SK-N-SH (cell line): ENCODE measurements at regions not wholly inside any gene's neighbourhood (a gene's known extent, or its start where the extent isn't known, plus 50 kb on each side); places are given as distances from the start of the nearest gene placed in this dataset.

Experiments
- CTCF ChIA-PET: fragments of 300-600, 350-600 bp; formaldehyde crosslinking; extraction: SDS; loops from one replicate; lab custom pipeline; 2021; lab: Yijun Ruan, JAX
- POLR2A ChIA-PET: fragments of 350-600 bp; sonication (Branson Sonifier 250); formaldehyde crosslinking; extraction: SDS; loops from one replicate; lab custom pipeline; 2020; ENCODE audit warnings: antibody characterized with exemption, inconsistent platforms; lab: Yijun Ruan, JAX
- DNase-seq: peaks from one replicate; pipeline ENCODE4 v3.0.0; 2012
- H2AFZ ChIP-seq: fragments of 200-600 bp; sonication (generic); 2 replicates; pipeline ENCODE4 v1.8.1; 2016; ENCODE audit warnings: antibody characterized with exemption, mild to moderate bottlenecking, low read depth
- H3F3A ChIP-seq: fragments of 200-600 bp; sonication (generic); replicated peaks from 2 replicates; pipeline ENCODE3; 2016; ENCODE audit warnings: antibody characterized with exemption, mild to moderate bottlenecking; ENCODE audit not compliant: insufficient read depth
- H3K27ac ChIP-seq, 2 experiments: fragments of 200-500 bp in 1 of 2; fragments of 200-600 bp in 1 of 2; sonication (Bioruptor generic) in 1 of 2; sonication (generic), shearing (Covaris generic) in 1 of 2; 2 replicates each; pipeline versions ENCODE4 v1.5.1 to v1.6.1; 2014 to 2016; ENCODE audit warnings: low read depth in 2 of 2, inconsistent platforms in 1 of 2, low read length in 1 of 2, mild to moderate bottlenecking in 1 of 2, mixed read lengths in 1 of 2
- H3K27me3 ChIP-seq: fragments of 200-600 bp; sonication (generic), shearing (Covaris generic); 2 replicates; pipeline ENCODE4 v1.6.1; 2016; ENCODE audit warnings: mixed run types; ENCODE audit not compliant: insufficient read depth
- H3K36me3 ChIP-seq, 2 experiments: fragments of 200-500 bp in 1 of 2; fragments of 200-600 bp in 1 of 2; sonication (Bioruptor generic) in 1 of 2; sonication (generic) in 1 of 2; replicated peaks in 1 of 2; 2 replicates each; pipeline versions ENCODE3 to v1.5.1; 2014 to 2016; ENCODE audit warnings: low read length in 1 of 2, mild to moderate bottlenecking in 1 of 2; ENCODE audit not compliant: insufficient read depth in 2 of 2, control insufficient read depth in 1 of 2
- H3K4me1 ChIP-seq, 2 experiments: fragments of 200-500 bp in 1 of 2; fragments of 200-600 bp in 1 of 2; sonication (Bioruptor generic) in 1 of 2; sonication (generic), shearing (Covaris generic) in 1 of 2; 2 replicates each; pipeline versions ENCODE4 v1.5.1 to v1.6.1; 2014 to 2016; ENCODE audit warnings: low read depth in 1 of 2, low read length in 1 of 2, mixed run types in 1 of 2; ENCODE audit not compliant: insufficient read depth in 2 of 2, control insufficient read depth in 1 of 2
- H3K4me2 ChIP-seq: fragments of 200-600 bp; sonication (generic), shearing (Covaris generic); 2 replicates; pipeline ENCODE4 v1.6.1; 2017; ENCODE audit warnings: mixed run types
- H3K4me3 ChIP-seq, 2 experiments: fragments of 200-500 bp in 1 of 2; fragments of 200-600 bp in 1 of 2; sonication (Bioruptor generic) in 1 of 2; sonication (generic), shearing (Covaris generic) in 1 of 2; 2 replicates each; pipeline versions ENCODE4 v1.5.1 to v1.8.1; 2014 to 2016; ENCODE audit warnings: low read depth in 2 of 2, inconsistent platforms in 1 of 2, low read length in 1 of 2, mild to moderate bottlenecking in 1 of 2, mixed read lengths in 1 of 2, moderate library complexity in 1 of 2
- H3K79me2 ChIP-seq: fragments of 200-600 bp; sonication (generic); 2 replicates; pipeline ENCODE4 v1.8.1; 2017; ENCODE audit warnings: mild to moderate bottlenecking; ENCODE audit not compliant: insufficient read depth
- H3K9ac ChIP-seq: fragments of 200-600 bp; sonication (generic); 2 replicates; pipeline ENCODE4 v1.6.1; 2017; ENCODE audit warnings: mixed run types
- H3K9me2 ChIP-seq: fragments of 200-600 bp; sonication (generic); 2 replicates; pipeline ENCODE4 v1.6.1; 2017; ENCODE audit warnings: mixed run types
- H3K9me3 ChIP-seq: fragments of 200-600 bp; sonication (generic); 2 replicates; pipeline ENCODE4 v1.6.1; 2017; ENCODE audit warnings: mixed run types, mild to moderate bottlenecking, moderate library complexity
- H4K20me1 ChIP-seq: fragments of 200-600 bp; sonication (generic); 2 replicates; pipeline ENCODE4 v1.6.1; 2017; ENCODE audit warnings: mild to moderate bottlenecking, mixed run types; ENCODE audit not compliant: insufficient read depth
- CHD2 ChIP-seq: fragments of 150-350 bp; IDR thresholded peaks from 2 replicates; pipeline ENCODE4 v1.6.1; 2018; ENCODE audit warnings: low read length; ENCODE audit not compliant: partially characterized antibody
- ELF1 ChIP-seq: IDR thresholded peaks from 2 replicates; pipeline ENCODE4 v1.4.0; 2012
- EZH2phosphoT487 ChIP-seq: fragments of 200-600 bp; sonication (generic); IDR thresholded peaks from 2 replicates; pipeline ENCODE4 v1.6.1; 2017; ENCODE audit warnings: low read depth, mixed run types, mild to moderate bottlenecking, antibody characterized with exemption, moderate library complexity, borderline replicate concordance
- FOXM1 ChIP-seq: IDR thresholded peaks from 2 replicates; pipeline ENCODE4 v1.4.0; 2012; ENCODE audit warnings: low read depth, mild to moderate bottlenecking
- GATA2 ChIP-seq: sonication (generic); formaldehyde crosslinking; IDR thresholded peaks from 2 replicates; pipeline ENCODE4 v1.5.0; 2020; ENCODE audit warnings: mild to moderate bottlenecking, missing genetic modification reagents
- IRF3 ChIP-seq: fragments of 150-350 bp; IDR thresholded peaks from 2 replicates; pipeline ENCODE4 v1.6.1; 2016; ENCODE audit warnings: mild to moderate bottlenecking, low read depth, low read length
- JUND ChIP-seq: IDR thresholded peaks from 2 replicates; pipeline ENCODE4 v1.4.0; 2012
- MEF2A ChIP-seq: IDR thresholded peaks from 2 replicates; pipeline ENCODE4 v1.4.0; 2012; ENCODE audit warnings: low read depth, borderline replicate concordance
- MXI1 ChIP-seq: IDR thresholded peaks from 2 replicates; pipeline ENCODE4 v1.6.1; 2012; ENCODE audit warnings: mild to moderate bottlenecking, low read depth, low read length, improper control_type of control experiment
- NRF1 ChIP-seq: IDR thresholded peaks from 2 replicates; pipeline ENCODE4 v1.6.1; 2012; ENCODE audit warnings: low read depth, mild to moderate bottlenecking, low read length
- PBX3 ChIP-seq: IDR thresholded peaks from 2 replicates; pipeline ENCODE4; 2012
- RAD21 ChIP-seq: IDR thresholded peaks from 2 replicates; pipeline ENCODE4 v1.6.1; 2012; ENCODE audit warnings: mild to moderate bottlenecking, low read length
- RFX5 ChIP-seq: IDR thresholded peaks from 2 replicates; pipeline ENCODE4 v1.6.1; 2012; ENCODE audit warnings: mild to moderate bottlenecking, improper control_type of control experiment, low read length
- SMC3 ChIP-seq: IDR thresholded peaks from 2 replicates; pipeline ENCODE4 v1.6.1; 2012; ENCODE audit warnings: low read depth, low read length, improper control_type of control experiment
- TAF1 ChIP-seq: IDR thresholded peaks from 2 replicates; pipeline ENCODE4 v1.6.1; 2012; ENCODE audit warnings: low read depth, mild to moderate bottlenecking, low read length, moderate library complexity, borderline replicate concordance
- TCF12 ChIP-seq: IDR thresholded peaks from 2 replicates; pipeline ENCODE4 v1.4.0; 2012
- YY1 ChIP-seq: IDR thresholded peaks from 2 replicates; pipeline ENCODE4 v1.4.0; 2012; ENCODE audit warnings: low read depth, mild to moderate bottlenecking
- WGBS: methylation state at CpG from one replicate; pipeline ENCODE4 v1.1.6; 2017; ENCODE audit warnings: low lambda C conversion rate; 5-methylcytosine and 5-hydroxymethylcytosine counted together
- TF ChIP-seq, protein P1 (sequence below): fragments of 150-350 bp; IDR thresholded peaks from 2 replicates; pipeline ENCODE4 v1.6.1; 2017; ENCODE audit warnings: antibody characterized with exemption, low read length, low read depth, borderline replicate concordance
- TF ChIP-seq, protein P2 (sequence below): fragments of 200-600 bp; sonication (generic); IDR thresholded peaks from 2 replicates; pipeline ENCODE4 v1.6.1; 2017; ENCODE audit warnings: antibody characterized with exemption, mild to moderate bottlenecking, moderate library complexity

DNA sequence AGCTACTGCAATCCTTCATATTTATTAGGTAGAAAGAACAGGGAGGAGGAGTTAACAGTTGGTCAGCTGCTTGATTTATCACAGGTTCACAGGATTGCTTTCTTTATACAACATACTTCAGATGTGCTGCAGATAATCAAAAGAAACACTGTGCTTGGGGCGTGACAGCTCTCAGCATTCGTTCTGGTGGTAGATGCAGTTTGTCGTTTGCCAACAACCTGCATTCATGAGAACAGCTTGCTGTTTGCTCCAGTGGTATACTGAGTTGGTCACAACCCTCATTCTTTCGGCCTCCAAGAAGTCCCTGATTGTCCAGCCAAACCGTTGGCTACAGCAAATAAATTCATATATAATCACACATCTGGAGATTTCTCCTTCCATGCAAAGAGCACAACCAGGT, 120.5 kb downstream of the ZNF280B start:
- ChIA-PET POLR2A (no interaction called here), CTCF (interaction anchor here (1.4 kb wide), 1 partner anchor 216 kb away, joined by 3 read pairs; no protein-coding TSS in a partner anchor)
- peaks cover 12% of the 10 kb centered on the region for H3K27me3 ChIP-seq
- H3K9me2 ChIP-seq, result no peaks in the 10 kb centered on the region
- WGBS, result 20% methylated on average over 5 of the region's 5 CpGs
- H3K9me3 ChIP-seq, result no peaks in the 10 kb centered on the region
- H3K4me3 ChIP-seq, result no peak overlapping the region
- no peak overlapping the region for H2AFZ ChIP-seq
- H3K79me2 ChIP-seq, result no peaks in the 10 kb centered on the region
- no peak overlapping the region for H3K9ac ChIP-seq
- H3F3A ChIP-seq, result no peaks in the 10 kb centered on the region
- H3K4me2 ChIP-seq, result no peak overlapping the region
- DNase-seq, result no peak
- TF ChIP-seq YY1 (no peak), FOXM1 (no peak), EZH2phosphoT487 (no peak), TAF1 (no peak), RAD21 (no peak), JUND (no peak), MEF2A (no peak), MXI1 (no peak), ELF1 (no peak), NRF1 (no peak), IRF3 (no peak), TCF12 (no peak), PBX3 (no peak), RFX5 (no peak), GATA2 (CRISPR knock-in tag) (no peak), CHD2 (no peak), SMC3 (no peak)
- TF ChIP-seq, protein P1, sequence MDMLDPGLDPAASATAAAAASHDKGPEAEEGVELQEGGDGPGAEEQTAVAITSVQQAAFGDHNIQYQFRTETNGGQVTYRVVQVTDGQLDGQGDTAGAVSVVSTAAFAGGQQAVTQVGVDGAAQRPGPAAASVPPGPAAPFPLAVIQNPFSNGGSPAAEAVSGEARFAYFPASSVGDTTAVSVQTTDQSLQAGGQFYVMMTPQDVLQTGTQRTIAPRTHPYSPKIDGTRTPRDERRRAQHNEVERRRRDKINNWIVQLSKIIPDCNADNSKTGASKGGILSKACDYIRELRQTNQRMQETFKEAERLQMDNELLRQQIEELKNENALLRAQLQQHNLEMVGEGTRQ, result no peak
- TF ChIP-seq, protein P2, sequence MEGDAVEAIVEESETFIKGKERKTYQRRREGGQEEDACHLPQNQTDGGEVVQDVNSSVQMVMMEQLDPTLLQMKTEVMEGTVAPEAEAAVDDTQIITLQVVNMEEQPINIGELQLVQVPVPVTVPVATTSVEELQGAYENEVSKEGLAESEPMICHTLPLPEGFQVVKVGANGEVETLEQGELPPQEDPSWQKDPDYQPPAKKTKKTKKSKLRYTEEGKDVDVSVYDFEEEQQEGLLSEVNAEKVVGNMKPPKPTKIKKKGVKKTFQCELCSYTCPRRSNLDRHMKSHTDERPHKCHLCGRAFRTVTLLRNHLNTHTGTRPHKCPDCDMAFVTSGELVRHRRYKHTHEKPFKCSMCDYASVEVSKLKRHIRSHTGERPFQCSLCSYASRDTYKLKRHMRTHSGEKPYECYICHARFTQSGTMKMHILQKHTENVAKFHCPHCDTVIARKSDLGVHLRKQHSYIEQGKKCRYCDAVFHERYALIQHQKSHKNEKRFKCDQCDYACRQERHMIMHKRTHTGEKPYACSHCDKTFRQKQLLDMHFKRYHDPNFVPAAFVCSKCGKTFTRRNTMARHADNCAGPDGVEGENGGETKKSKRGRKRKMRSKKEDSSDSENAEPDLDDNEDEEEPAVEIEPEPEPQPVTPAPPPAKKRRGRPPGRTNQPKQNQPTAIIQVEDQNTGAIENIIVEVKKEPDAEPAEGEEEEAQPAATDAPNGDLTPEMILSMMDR, result no peak
- no peaks in the 10 kb centered on the region for H3K4me1 ChIP-seq
- H3K36me3 ChIP-seq, result no peaks in the 10 kb centered on the region
- H3K27ac ChIP-seq, result no peak overlapping the region
- no peaks in the 10 kb centered on the region for H4K20me1 ChIP-seq
